ENCODE measurements at regions not wholly inside any gene's neighbourhood (a gene's known extent, or its start where the extent isn't known, plus 50 kb on each side); places are given as distances from the start of the nearest gene placed in this dataset.

DNA sequence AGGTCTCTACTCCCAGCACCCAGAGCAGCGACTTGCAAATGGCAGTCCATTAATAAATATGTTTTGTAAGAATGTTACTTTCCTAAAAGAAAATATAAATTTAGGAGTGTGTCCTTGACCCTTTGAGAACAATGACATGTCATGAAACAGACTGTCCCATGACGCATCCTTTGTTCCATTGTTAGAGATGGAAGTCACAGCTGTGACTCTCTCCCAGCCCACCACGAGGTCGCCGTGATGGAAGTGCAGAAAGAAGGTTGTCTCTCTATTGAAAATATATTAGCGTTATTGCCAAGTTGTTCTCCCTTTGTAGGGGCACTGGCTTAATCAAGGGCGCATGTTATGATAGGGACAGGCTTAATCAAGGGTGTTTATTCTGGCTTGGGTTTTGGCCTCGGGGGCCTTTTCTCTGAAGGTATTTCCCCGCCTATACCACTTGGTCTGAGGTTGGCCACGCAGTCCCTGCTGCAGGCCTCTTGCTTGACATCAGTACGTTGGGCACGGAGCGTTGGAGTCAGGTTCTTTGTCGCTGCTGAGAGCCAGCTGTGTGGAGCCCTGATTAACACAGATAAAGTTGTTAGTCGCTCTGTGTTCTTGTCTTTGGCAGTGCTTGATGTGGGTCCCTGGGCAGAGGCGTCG lies 126.7 kb upstream of the ZNF536 start:
- Histone ChIP-seq H3K79me1 (ENCODE audit: low read length) (no peaks in the 10 kb centered on the region), H3K56ac (ENCODE audit: low read length) (no peak overlapping the region), H2BK120ac (ENCODE audit: low read depth, low read length) (no peak overlapping the region), H3K27ac (ENCODE audit: low read depth, low read length) (no peak overlapping the region), H3K27me3 (ENCODE audit: insufficient read depth, low read length, poor library complexity) (no peaks in the 10 kb centered on the region), H3K4me3 (ENCODE audit: low read length) (no peak overlapping the region), H3K18ac (ENCODE audit: low read length) (no peak overlapping the region), H3K79me2 (ENCODE audit: control insufficient read depth, insufficient read depth, low read length) (no peaks in the 10 kb centered on the region), H3K9ac (ENCODE audit: low read length) (no peak overlapping the region), H3K4me2 (ENCODE audit: low read length) (no peak overlapping the region), H2BK15ac (replicated peaks; ENCODE audit: low read depth) (no peak overlapping the region), H3K4me1 (ENCODE audit: control insufficient read depth, low read depth, low read length) (peaks cover 2% of the 10 kb centered on the region), H3K4ac (ENCODE audit: low read depth, low read length) (no peak overlapping the region), H2AK5ac (ENCODE audit: low read length) (no peak overlapping the region), H3K23ac (ENCODE audit: low read length) (no peak overlapping the region), H3K36me3 (ENCODE audit: control insufficient read depth, insufficient read depth, low read length) (no peaks in the 10 kb centered on the region), H4K8ac (ENCODE audit: low read depth, low read length) (no peak overlapping the region), H4K5ac (ENCODE audit: low read length) (no peak overlapping the region), H2BK5ac (ENCODE audit: low read length) (no peak overlapping the region)
- whole genome bisulfite sequencing (ENCODE audit: extremely low coverage, insufficient coverage, low lambda C conversion rate) = no CpG with 5 or more reads among the region's 17 CpGs
- no peak for DNase-seq

DNA sequence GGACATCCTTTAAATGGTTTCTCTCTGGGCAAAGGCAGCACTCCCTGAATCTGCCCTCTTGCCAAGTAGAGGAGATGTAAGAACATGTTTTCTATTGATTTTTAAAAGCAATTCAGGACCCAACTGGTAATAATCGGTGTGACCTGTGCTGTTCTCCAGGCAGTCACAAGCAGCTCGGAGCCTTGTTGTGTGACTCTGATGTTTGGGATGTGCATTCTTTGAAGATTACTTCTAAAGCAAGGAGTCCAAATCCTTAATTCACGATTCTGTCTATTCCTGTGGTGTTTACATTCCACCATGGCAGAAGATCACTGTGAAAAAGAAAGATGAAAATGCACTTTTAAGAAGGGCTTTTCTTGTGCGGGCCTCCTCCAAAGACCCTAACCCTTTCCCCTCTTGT lies 122.3 kb upstream of the ZNF536 start:
- H2BK15ac ChIP-seq (replicated peaks; ENCODE audit: low read depth) = no peak overlapping the region
- WGBS (ENCODE audit: extremely low coverage, insufficient coverage, low lambda C conversion rate) = no CpG with 5 or more reads among the region's 4 CpGs
- H3K4me2 ChIP-seq (ENCODE audit: low read length) = no peak overlapping the region
- H3K23ac ChIP-seq (ENCODE audit: low read length) = no peak overlapping the region
- no peak overlapping the region for H2AK5ac ChIP-seq (ENCODE audit: low read length)
- no peak overlapping the region for H4K5ac ChIP-seq (ENCODE audit: low read length)
- no peaks in the 10 kb centered on the region for H3K79me2 ChIP-seq (ENCODE audit: control insufficient read depth, insufficient read depth, low read length)
- no peak overlapping the region for H3K4me3 ChIP-seq (ENCODE audit: low read length)
- H3K4me1 ChIP-seq (ENCODE audit: control insufficient read depth, low read depth, low read length) = peaks cover 5% of the 10 kb centered on the region
- H3K9ac ChIP-seq (ENCODE audit: low read length) = no peak overlapping the region
- H3K36me3 ChIP-seq (ENCODE audit: control insufficient read depth, insufficient read depth, low read length) = no peaks in the 10 kb centered on the region
- no peak overlapping the region for H3K18ac ChIP-seq (ENCODE audit: low read length)
- H4K8ac ChIP-seq (ENCODE audit: low read depth, low read length) = no peak overlapping the region
- H3K27ac ChIP-seq (ENCODE audit: low read depth, low read length) = no peak overlapping the region
- H3K4ac ChIP-seq (ENCODE audit: low read depth, low read length) = no peak overlapping the region
- no peak for DNase-seq
- no peaks in the 10 kb centered on the region for H3K27me3 ChIP-seq (ENCODE audit: insufficient read depth, low read length, poor library complexity)
- H3K56ac ChIP-seq (ENCODE audit: low read length) = no peak overlapping the region
- no peak overlapping the region for H2BK5ac ChIP-seq (ENCODE audit: low read length)
- H2BK120ac ChIP-seq (ENCODE audit: low read depth, low read length) = no peak overlapping the region
- no peaks in the 10 kb centered on the region for H3K79me1 ChIP-seq (ENCODE audit: low read length)

DNA sequence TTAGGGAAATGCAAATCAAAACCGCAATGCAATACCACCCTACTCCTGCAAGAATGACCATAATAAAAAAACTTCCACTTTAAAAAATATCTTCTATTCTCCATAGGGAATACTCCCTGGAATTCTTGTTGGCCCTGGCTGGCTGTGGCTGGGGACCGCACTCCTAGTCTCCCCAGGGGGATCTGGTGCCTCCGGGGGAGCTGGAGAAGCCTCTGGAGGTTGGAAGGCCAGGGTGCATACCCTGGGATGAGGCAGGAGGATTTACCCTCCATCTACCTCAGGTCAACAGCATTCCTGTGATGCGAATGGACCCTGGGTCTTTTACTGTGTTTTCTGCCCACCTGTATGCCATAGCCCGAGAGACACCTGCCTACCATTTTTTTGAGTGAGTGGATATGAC lies 120.0 kb upstream of the ZNF536 start:
- Histone ChIP-seq H3K4me2 (ENCODE audit: low read length) (no peak overlapping the region), H3K27me3 (ENCODE audit: insufficient read depth, low read length, poor library complexity) (no peaks in the 10 kb centered on the region), H3K4me1 (ENCODE audit: control insufficient read depth, low read depth, low read length) (peaks cover 21% of the 10 kb centered on the region), H3K36me3 (ENCODE audit: control insufficient read depth, insufficient read depth, low read length) (no peaks in the 10 kb centered on the region), H3K18ac (ENCODE audit: low read length) (no peak overlapping the region), H4K8ac (ENCODE audit: low read depth, low read length) (no peak overlapping the region), H4K5ac (ENCODE audit: low read length) (no peak overlapping the region), H3K23ac (ENCODE audit: low read length) (no peak overlapping the region), H3K56ac (ENCODE audit: low read length) (no peak overlapping the region), H3K27ac (ENCODE audit: low read depth, low read length) (no peak overlapping the region), H2BK15ac (replicated peaks; ENCODE audit: low read depth) (no peak overlapping the region), H3K79me2 (ENCODE audit: control insufficient read depth, insufficient read depth, low read length) (no peaks in the 10 kb centered on the region), H3K9ac (ENCODE audit: low read length) (no peak overlapping the region), H3K79me1 (ENCODE audit: low read length) (no peaks in the 10 kb centered on the region), H3K4ac (ENCODE audit: low read depth, low read length) (no peak overlapping the region), H2BK120ac (ENCODE audit: low read depth, low read length) (no peak overlapping the region), H2AK5ac (ENCODE audit: low read length) (no peak overlapping the region), H3K4me3 (ENCODE audit: low read length) (no peak overlapping the region), H2BK5ac (ENCODE audit: low read length) (no peak overlapping the region)
- DNase-seq = no peak
- no CpG with 5 or more reads among the region's 5 CpGs for WGBS (ENCODE audit: extremely low coverage, insufficient coverage, low lambda C conversion rate)

DNA sequence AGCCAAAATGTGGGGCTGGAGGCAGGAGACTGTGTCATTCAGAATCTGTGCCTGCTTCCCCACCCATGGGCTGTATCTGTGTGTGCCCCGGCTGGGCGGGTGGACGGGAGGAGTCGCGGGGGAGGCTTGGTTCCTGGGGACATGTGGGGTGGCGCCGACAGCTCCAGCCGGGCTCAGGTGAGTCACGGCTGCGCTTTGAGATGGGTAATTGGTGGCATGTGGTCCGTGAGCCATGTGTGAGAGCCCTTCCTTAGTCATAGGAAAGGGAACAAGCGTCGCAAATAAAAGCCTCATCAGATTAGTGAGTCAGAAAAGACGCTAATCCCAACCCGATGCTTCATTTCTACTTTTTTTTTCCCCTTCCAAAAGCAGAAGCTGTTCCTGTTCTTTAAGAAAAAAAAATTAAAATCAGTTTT lies 118.6 kb upstream of the ZNF536 start:
- no peak overlapping the region for H3K18ac ChIP-seq (ENCODE audit: low read length)
- H3K27me3 ChIP-seq (ENCODE audit: insufficient read depth, low read length, poor library complexity) = no peaks in the 10 kb centered on the region
- H3K56ac ChIP-seq (ENCODE audit: low read length) = no peak overlapping the region
- no peaks in the 10 kb centered on the region for H3K36me3 ChIP-seq (ENCODE audit: control insufficient read depth, insufficient read depth, low read length)
- H2AK5ac ChIP-seq (ENCODE audit: low read length) = no peak overlapping the region
- H2BK5ac ChIP-seq (ENCODE audit: low read length) = no peak overlapping the region
- H3K9ac ChIP-seq (ENCODE audit: low read length) = no peak overlapping the region
- no peak overlapping the region for H3K4ac ChIP-seq (ENCODE audit: low read depth, low read length)
- H3K79me1 ChIP-seq (ENCODE audit: low read length) = no peaks in the 10 kb centered on the region
- H3K23ac ChIP-seq (ENCODE audit: low read length) = no peak overlapping the region
- no peak overlapping the region for H4K8ac ChIP-seq (ENCODE audit: low read depth, low read length)
- no peak overlapping the region for H2BK120ac ChIP-seq (ENCODE audit: low read depth, low read length)
- no peaks in the 10 kb centered on the region for H3K79me2 ChIP-seq (ENCODE audit: control insufficient read depth, insufficient read depth, low read length)
- DNase-seq = peak; percentile 38
- no CpG with 5 or more reads among the region's 15 CpGs for WGBS (ENCODE audit: extremely low coverage, insufficient coverage, low lambda C conversion rate)
- H3K27ac ChIP-seq (ENCODE audit: low read depth, low read length) = no peak overlapping the region
- no peak overlapping the region for H3K4me2 ChIP-seq (ENCODE audit: low read length)
- H3K4me3 ChIP-seq (ENCODE audit: low read length) = no peak overlapping the region
- H4K5ac ChIP-seq (ENCODE audit: low read length) = no peak overlapping the region
- peaks cover 30% of the 10 kb centered on the region for H3K4me1 ChIP-seq (ENCODE audit: control insufficient read depth, low read depth, low read length)
- H2BK15ac ChIP-seq (replicated peaks; ENCODE audit: low read depth) = no peak overlapping the region

DNA sequence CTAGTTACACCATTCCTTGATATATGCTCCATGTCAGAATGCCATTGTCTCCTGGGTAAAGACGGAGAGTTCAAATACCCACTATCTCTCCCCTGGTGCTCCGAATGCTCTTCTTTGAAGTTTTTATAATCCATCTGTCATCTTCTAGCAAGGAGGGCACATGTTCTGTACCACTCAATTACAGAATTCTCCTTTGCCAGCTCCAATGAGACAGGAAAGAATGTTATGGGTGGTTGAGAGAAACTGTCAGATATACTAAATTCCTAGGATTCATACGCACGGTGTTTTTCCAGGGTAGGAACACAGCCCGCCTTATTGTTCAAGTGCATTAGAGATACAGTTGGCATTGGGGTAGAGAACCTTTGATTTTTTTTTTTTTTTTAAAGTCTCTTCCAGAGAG lies 118.0 kb upstream of the ZNF536 start:
- no peak overlapping the region for H3K4ac ChIP-seq (ENCODE audit: low read depth, low read length)
- no peaks in the 10 kb centered on the region for H3K27me3 ChIP-seq (ENCODE audit: insufficient read depth, low read length, poor library complexity)
- no peak overlapping the region for H3K4me3 ChIP-seq (ENCODE audit: low read length)
- H3K18ac ChIP-seq (ENCODE audit: low read length) = no peak overlapping the region
- H3K79me2 ChIP-seq (ENCODE audit: control insufficient read depth, insufficient read depth, low read length) = no peaks in the 10 kb centered on the region
- no peak overlapping the region for H3K23ac ChIP-seq (ENCODE audit: low read length)
- H3K79me1 ChIP-seq (ENCODE audit: low read length) = no peaks in the 10 kb centered on the region
- H3K4me2 ChIP-seq (ENCODE audit: low read length) = no peak overlapping the region
- H3K27ac ChIP-seq (ENCODE audit: low read depth, low read length) = no peak overlapping the region
- H2AK5ac ChIP-seq (ENCODE audit: low read length) = no peak overlapping the region
- no peak overlapping the region for H4K8ac ChIP-seq (ENCODE audit: low read depth, low read length)
- H2BK15ac ChIP-seq (replicated peaks; ENCODE audit: low read depth) = no peak overlapping the region
- H3K56ac ChIP-seq (ENCODE audit: low read length) = no peak overlapping the region
- H3K9ac ChIP-seq (ENCODE audit: low read length) = no peak overlapping the region
- no peak for DNase-seq
- WGBS (ENCODE audit: extremely low coverage, insufficient coverage, low lambda C conversion rate) = no CpG with 5 or more reads among the region's 5 CpGs
- H3K36me3 ChIP-seq (ENCODE audit: control insufficient read depth, insufficient read depth, low read length) = no peaks in the 10 kb centered on the region
- H4K5ac ChIP-seq (ENCODE audit: low read length) = no peak overlapping the region
- H2BK5ac ChIP-seq (ENCODE audit: low read length) = no peak overlapping the region
- peaks cover 30% of the 10 kb centered on the region for H3K4me1 ChIP-seq (ENCODE audit: control insufficient read depth, low read depth, low read length)
- H2BK120ac ChIP-seq (ENCODE audit: low read depth, low read length) = no peak overlapping the region

DNA sequence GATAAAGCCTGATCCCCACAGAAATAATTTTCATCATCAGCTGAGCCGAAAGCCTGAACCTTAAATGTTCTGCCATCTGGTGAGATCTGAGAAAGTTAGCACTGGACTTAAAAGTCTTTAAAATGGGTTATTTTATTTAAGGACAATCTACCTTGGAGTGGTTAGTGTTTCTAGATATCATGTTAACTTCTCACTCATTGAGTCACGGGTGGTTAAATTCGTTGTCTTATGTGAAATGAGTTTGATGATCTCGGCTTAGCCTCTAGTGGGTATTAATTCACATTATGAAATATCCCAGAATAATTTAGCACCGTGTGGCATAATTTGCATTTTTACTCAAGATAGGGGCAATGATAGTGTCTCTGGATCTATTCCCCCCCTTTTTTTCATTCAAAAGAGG lies 117.4 kb upstream of the ZNF536 start:
- Histone ChIP-seq H3K4me3 (ENCODE audit: low read length) (no peak overlapping the region), H2AK5ac (ENCODE audit: low read length) (no peak overlapping the region), H2BK120ac (ENCODE audit: low read depth, low read length) (no peak overlapping the region), H3K4ac (ENCODE audit: low read depth, low read length) (no peak overlapping the region), H3K27me3 (ENCODE audit: insufficient read depth, low read length, poor library complexity) (no peaks in the 10 kb centered on the region), H2BK5ac (ENCODE audit: low read length) (no peak overlapping the region), H2BK15ac (replicated peaks; ENCODE audit: low read depth) (no peak overlapping the region), H3K79me2 (ENCODE audit: control insufficient read depth, insufficient read depth, low read length) (no peaks in the 10 kb centered on the region), H4K8ac (ENCODE audit: low read depth, low read length) (no peak overlapping the region), H3K23ac (ENCODE audit: low read length) (no peak overlapping the region), H3K79me1 (ENCODE audit: low read length) (no peaks in the 10 kb centered on the region), H3K4me1 (ENCODE audit: control insufficient read depth, low read depth, low read length) (peaks cover 28% of the 10 kb centered on the region), H3K27ac (ENCODE audit: low read depth, low read length) (no peak overlapping the region), H3K56ac (ENCODE audit: low read length) (no peak overlapping the region), H3K18ac (ENCODE audit: low read length) (no peak overlapping the region), H3K36me3 (ENCODE audit: control insufficient read depth, insufficient read depth, low read length) (no peaks in the 10 kb centered on the region), H4K5ac (ENCODE audit: low read length) (no peak overlapping the region), H3K9ac (ENCODE audit: low read length) (no peak overlapping the region), H3K4me2 (ENCODE audit: low read length) (no peak overlapping the region)
- no CpG with 5 or more reads among the region's 5 CpGs for WGBS (ENCODE audit: extremely low coverage, insufficient coverage, low lambda C conversion rate)
- DNase-seq = no peak

All from mesendoderm (in vitro differentiated cells).